ENCODE measurements at regions not wholly inside any gene's neighbourhood (a gene's known extent, or its start where the extent isn't known, plus 50 kb on each side); places are given as distances from the start of the nearest gene placed in this dataset.

DNA sequence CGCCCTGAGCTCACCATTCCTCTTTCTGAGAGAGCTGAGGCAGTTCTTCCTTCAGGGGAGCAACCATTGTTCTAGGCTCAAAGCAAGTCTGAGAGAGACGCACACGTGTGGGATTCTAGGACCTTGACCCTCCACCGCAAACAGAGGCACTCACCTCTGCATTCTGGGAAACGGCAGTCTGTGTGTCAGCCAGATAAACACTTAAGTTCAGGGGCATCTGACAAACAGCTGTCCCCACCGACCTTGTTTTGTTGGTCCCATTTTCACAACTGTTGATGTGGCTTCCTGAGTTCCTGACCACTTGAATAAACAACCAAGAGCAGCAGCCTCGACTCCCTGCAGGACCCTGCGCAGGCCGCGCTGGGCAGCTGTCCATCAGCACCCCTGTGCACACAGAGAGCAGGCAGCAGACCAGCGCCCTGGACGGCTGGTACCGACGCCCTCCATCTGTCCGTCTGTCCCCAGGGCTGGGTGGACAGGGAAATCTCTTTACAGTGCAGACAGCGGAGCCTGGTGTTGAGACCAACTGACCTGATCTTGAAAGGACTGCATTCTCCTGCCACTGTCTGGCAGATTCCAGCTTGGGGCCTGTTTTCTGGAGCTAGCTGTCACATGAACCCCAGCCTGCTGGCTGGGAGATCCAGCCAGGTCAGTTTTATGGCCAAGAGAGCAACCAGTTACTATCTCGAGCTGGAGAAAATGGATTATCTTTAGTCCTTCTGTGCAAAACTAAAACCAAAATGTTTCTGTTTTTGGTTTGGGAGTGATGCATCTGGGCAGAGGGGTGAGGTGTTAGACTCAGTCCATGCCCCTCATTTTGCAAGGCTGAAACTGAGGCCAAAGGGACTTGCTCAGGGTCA, 64.2 kb downstream of the FAM43A start (continued):
- TF ChIP-seq SNRNP70 (IDR thresholded peaks at IDR 0.05; ENCODE audit: low read depth, low read length), result no peak
- no peak for TF ChIP-seq SATB2 (CRISPR knock-in tag; IDR thresholded peaks at IDR 0.05)
- TF ChIP-seq JDP2 (CRISPR knock-in tag; IDR thresholded peaks at IDR 0.05; ENCODE audit: borderline replicate concordance), result no peak
- TF ChIP-seq RORA (CRISPR knock-in tag; IDR thresholded peaks at IDR 0.05), result no peak
- peak; percentile 81; the same call in 1 of the 2 replicates for TF ChIP-seq ZNF12 (CRISPR knock-in tag; IDR thresholded peaks at IDR 0.05)
- TF ChIP-seq ESRRA (CRISPR knock-in tag; IDR thresholded peaks at IDR 0.05; ENCODE audit: low read depth), result peak; percentile 93
- peak; percentile 99 for TF ChIP-seq ZSCAN25 (CRISPR knock-in tag; IDR thresholded peaks at IDR 0.05)
- TF ChIP-seq, protein P1, sequence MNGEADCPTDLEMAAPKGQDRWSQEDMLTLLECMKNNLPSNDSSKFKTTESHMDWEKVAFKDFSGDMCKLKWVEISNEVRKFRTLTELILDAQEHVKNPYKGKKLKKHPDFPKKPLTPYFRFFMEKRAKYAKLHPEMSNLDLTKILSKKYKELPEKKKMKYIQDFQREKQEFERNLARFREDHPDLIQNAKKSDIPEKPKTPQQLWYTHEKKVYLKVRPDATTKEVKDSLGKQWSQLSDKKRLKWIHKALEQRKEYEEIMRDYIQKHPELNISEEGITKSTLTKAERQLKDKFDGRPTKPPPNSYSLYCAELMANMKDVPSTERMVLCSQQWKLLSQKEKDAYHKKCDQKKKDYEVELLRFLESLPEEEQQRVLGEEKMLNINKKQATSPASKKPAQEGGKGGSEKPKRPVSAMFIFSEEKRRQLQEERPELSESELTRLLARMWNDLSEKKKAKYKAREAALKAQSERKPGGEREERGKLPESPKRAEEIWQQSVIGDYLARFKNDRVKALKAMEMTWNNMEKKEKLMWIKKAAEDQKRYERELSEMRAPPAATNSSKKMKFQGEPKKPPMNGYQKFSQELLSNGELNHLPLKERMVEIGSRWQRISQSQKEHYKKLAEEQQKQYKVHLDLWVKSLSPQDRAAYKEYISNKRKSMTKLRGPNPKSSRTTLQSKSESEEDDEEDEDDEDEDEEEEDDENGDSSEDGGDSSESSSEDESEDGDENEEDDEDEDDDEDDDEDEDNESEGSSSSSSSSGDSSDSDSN (CRISPR knock-in tag; IDR thresholded peaks at IDR 0.05), result peak; percentile 76
- TF ChIP-seq NFIC (IDR thresholded peaks at IDR 0.05; ENCODE audit: low read length), result no peak
- TF ChIP-seq ZNF674 (CRISPR knock-in tag; IDR thresholded peaks at IDR 0.05; ENCODE audit: low read depth), result no peak
- TF ChIP-seq ZNF766 (CRISPR knock-in tag; IDR thresholded peaks at IDR 0.05; ENCODE audit: borderline replicate concordance), result 0 out of 2 replicates have a peak, but pooled peaks have one; percentile 70
- TF ChIP-seq REPIN1 (CRISPR knock-in tag; IDR thresholded peaks at IDR 0.05; ENCODE audit: borderline replicate concordance, low read depth), result peak; percentile 62; the same call in 1 of the 2 replicates
- TF ChIP-seq IKZF1 (IDR thresholded peaks at IDR 0.05), result no peak
- TF ChIP-seq, protein P2, sequence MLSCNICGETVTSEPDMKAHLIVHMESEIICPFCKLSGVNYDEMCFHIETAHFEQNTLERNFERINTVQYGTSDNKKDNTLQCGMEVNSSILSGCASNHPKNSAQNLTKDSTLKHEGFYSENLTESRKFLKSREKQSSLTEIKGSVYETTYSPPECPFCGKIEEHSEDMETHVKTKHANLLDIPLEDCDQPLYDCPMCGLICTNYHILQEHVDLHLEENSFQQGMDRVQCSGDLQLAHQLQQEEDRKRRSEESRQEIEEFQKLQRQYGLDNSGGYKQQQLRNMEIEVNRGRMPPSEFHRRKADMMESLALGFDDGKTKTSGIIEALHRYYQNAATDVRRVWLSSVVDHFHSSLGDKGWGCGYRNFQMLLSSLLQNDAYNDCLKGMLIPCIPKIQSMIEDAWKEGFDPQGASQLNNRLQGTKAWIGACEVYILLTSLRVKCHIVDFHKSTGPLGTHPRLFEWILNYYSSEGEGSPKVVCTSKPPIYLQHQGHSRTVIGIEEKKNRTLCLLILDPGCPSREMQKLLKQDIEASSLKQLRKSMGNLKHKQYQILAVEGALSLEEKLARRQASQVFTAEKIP (CRISPR knock-in tag; IDR thresholded peaks at IDR 0.05; ENCODE audit: borderline replicate concordance), result no peak
- TF ChIP-seq CCAR2 (optimal IDR thresholded peaks at IDR 0.05; ENCODE audit: low read depth, low read length), result no peak
- TF ChIP-seq MED8 (CRISPR knock-in tag; IDR thresholded peaks at IDR 0.05; ENCODE audit: insufficient replicate concordance), result no peak
- no peak for TF ChIP-seq ZEB1 (IDR thresholded peaks at IDR 0.05; ENCODE audit: insufficient replicate concordance, low read depth)
- TF ChIP-seq, protein P3, sequence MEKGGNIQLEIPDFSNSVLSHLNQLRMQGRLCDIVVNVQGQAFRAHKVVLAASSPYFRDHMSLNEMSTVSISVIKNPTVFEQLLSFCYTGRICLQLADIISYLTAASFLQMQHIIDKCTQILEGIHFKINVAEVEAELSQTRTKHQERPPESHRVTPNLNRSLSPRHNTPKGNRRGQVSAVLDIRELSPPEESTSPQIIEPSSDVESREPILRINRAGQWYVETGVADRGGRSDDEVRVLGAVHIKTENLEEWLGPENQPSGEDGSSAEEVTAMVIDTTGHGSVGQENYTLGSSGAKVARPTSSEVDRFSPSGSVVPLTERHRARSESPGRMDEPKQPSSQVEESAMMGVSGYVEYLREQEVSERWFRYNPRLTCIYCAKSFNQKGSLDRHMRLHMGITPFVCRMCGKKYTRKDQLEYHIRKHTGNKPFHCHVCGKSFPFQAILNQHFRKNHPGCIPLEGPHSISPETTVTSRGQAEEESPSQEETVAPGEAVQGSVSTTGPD (CRISPR knock-in tag; IDR thresholded peaks at IDR 0.05), result no peak
- TF ChIP-seq, protein P4, sequence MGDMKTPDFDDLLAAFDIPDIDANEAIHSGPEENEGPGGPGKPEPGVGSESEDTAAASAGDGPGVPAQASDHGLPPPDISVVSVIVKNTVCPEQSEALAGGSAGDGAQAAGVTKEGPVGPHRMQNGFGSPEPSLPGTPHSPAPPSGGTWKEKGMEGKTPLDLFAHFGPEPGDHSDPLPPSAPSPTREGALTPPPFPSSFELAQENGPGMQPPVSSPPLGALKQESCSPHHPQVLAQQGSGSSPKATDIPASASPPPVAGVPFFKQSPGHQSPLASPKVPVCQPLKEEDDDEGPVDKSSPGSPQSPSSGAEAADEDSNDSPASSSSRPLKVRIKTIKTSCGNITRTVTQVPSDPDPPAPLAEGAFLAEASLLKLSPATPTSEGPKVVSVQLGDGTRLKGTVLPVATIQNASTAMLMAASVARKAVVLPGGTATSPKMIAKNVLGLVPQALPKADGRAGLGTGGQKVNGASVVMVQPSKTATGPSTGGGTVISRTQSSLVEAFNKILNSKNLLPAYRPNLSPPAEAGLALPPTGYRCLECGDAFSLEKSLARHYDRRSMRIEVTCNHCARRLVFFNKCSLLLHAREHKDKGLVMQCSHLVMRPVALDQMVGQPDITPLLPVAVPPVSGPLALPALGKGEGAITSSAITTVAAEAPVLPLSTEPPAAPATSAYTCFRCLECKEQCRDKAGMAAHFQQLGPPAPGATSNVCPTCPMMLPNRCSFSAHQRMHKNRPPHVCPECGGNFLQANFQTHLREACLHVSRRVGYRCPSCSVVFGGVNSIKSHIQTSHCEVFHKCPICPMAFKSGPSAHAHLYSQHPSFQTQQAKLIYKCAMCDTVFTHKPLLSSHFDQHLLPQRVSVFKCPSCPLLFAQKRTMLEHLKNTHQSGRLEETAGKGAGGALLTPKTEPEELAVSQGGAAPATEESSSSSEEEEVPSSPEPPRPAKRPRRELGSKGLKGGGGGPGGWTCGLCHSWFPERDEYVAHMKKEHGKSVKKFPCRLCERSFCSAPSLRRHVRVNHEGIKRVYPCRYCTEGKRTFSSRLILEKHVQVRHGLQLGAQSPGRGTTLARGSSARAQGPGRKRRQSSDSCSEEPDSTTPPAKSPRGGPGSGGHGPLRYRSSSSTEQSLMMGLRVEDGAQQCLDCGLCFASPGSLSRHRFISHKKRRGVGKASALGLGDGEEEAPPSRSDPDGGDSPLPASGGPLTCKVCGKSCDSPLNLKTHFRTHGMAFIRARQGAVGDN (CRISPR knock-in tag; IDR thresholded peaks at IDR 0.05), result peak; percentile 86
- no peak for TF ChIP-seq PHF5A (CRISPR knock-in tag; IDR thresholded peaks at IDR 0.05; ENCODE audit: low read depth, unreplicated experiment)
